GM12892 (cell line): ENCODE measurements at regions not wholly inside any gene's neighbourhood (a gene's known extent, or its start where the extent isn't known, plus 50 kb on each side); places are given as distances from the start of the nearest gene placed in this dataset.

Experiments used
- POLR2A ChIP-seq: IDR thresholded peaks from 2 replicates; pipeline ENCODE4 v1.6.1; 2011; ENCODE audit warnings: low read depth, low read length, control low read depth
- POLR2AphosphoS5 ChIP-seq: IDR thresholded peaks from 2 replicates; pipeline ENCODE4 v1.6.1; 2011; ENCODE audit warnings: low read depth, low read length, control low read depth
- TAF1 ChIP-seq: IDR thresholded peaks from 2 replicates; pipeline ENCODE4 v1.6.1; 2011; ENCODE audit warnings: low read depth, mild to moderate bottlenecking, control low read depth, low read length, borderline replicate concordance

- TF ChIP-seq POLR2A (no peak), TAF1 (no peak), POLR2AphosphoS5 (no peak)
Measured at GRCh38 chr13:33767140-33767539, 50.8 kb upstream of the RFC3 start.
